IMR-90 (cell line): ENCODE measurements at regions not wholly inside any gene's neighbourhood (a gene's known extent, or its start where the extent isn't known, plus 50 kb on each side); places are given as distances from the start of the nearest gene placed in this dataset.

ENCODE experiments used
- ATAC-seq: fragments of 200-7000 bp; cut with Tn5 transposase; 2 replicates; pipeline ENCODE4 v1.9.1; 2020; ENCODE audit warnings: low read depth, mild to moderate bottlenecking, moderate library complexity
- BruUV-seq: library from RNA; stranded (reverse); fragments of 400-500 nt; replicated peaks from 2 replicates; lab custom pipeline; 2021; lab: Mats Ljungman, UMichigan
- CTCF ChIA-PET: fragments of 300-600 bp; formaldehyde crosslinking; extraction: SDS; loops from one replicate; lab custom pipeline; 2021; ENCODE audit warnings: antibody characterized with exemption; lab: Yijun Ruan, JAX
- POLR2A ChIA-PET: fragments of 300-600 bp; sonication (Branson Sonifier 250); formaldehyde crosslinking; loops from one replicate; lab custom pipeline; 2022; ENCODE audit warnings: antibody characterized with exemption; ENCODE audit not compliant: unreplicated experiment; lab: Charles Lee
- DNase-seq: peaks from one replicate; pipeline ENCODE4 v3.0.0; 2013
- H2AFZ ChIP-seq: replicated peaks from 2 replicates; pipeline ENCODE3; 2013; ENCODE audit warnings: low read length, mild to moderate bottlenecking; ENCODE audit not compliant: poor library complexity
- H2AK5ac ChIP-seq: 2 replicates; pipeline ENCODE4 v1.6.1; 2013; ENCODE audit warnings: low read depth, low read length, inconsistent platforms
- H2AK9ac ChIP-seq: replicated peaks from 2 replicates; pipeline ENCODE3; 2013; ENCODE audit warnings: mild to moderate bottlenecking, low read depth, low read length, moderate library complexity; ENCODE audit not compliant: poor library complexity
- H2BK120ac ChIP-seq: 2 replicates; pipeline ENCODE4 v1.6.1; 2013; ENCODE audit warnings: low read depth, low read length, inconsistent platforms
- H2BK15ac ChIP-seq: 3 replicates; pipeline ENCODE4 v1.6.1; 2013; ENCODE audit warnings: low read depth, low read length, inconsistent platforms
- H2BK20ac ChIP-seq: 2 replicates; pipeline ENCODE4 v1.6.1; 2013; ENCODE audit warnings: low read depth, mild to moderate bottlenecking, inconsistent platforms, low read length, moderate library complexity
- H2BK5ac ChIP-seq: 2 replicates; pipeline ENCODE4 v1.6.1; 2013; ENCODE audit warnings: mild to moderate bottlenecking, low read depth, low read length, inconsistent platforms; ENCODE audit not compliant: poor library complexity, severe bottlenecking
- H3K14ac ChIP-seq: replicated peaks from 2 replicates; pipeline ENCODE4 v1.6.1; 2013; ENCODE audit warnings: low read depth, low read length, inconsistent platforms
- H3K18ac ChIP-seq: 2 replicates; pipeline ENCODE4 v1.6.1; 2013; ENCODE audit warnings: low read depth, low read length, control low read depth
- H3K23ac ChIP-seq: 2 replicates; pipeline ENCODE4 v1.6.1; 2013; ENCODE audit warnings: low read depth, low read length, inconsistent platforms
- H3K27ac ChIP-seq: 2 replicates; pipeline ENCODE4 v1.5.1; 2013; ENCODE audit warnings: mild to moderate bottlenecking, control low read depth, low read length; ENCODE audit not compliant: insufficient read depth
- H3K27me3 ChIP-seq: 2 replicates; pipeline ENCODE4 v1.6.1; 2013; ENCODE audit warnings: low read length; ENCODE audit not compliant: control insufficient read depth, insufficient read depth
- H3K36me3 ChIP-seq: 2 replicates; pipeline ENCODE4 v1.6.1; 2013; ENCODE audit warnings: low read length, mixed read lengths; ENCODE audit not compliant: control insufficient read depth, insufficient read depth
- H3K4ac ChIP-seq: 2 replicates; pipeline ENCODE4 v1.6.1; 2013; ENCODE audit warnings: low read depth, low read length, inconsistent platforms
- H3K4me1 ChIP-seq: 2 replicates; pipeline ENCODE4 v1.6.1; 2013; ENCODE audit warnings: low read length, mixed read lengths; ENCODE audit not compliant: control insufficient read depth, insufficient read depth
- H3K4me2 ChIP-seq: 2 replicates; pipeline ENCODE4 v1.6.1; 2013; ENCODE audit warnings: low read depth, mild to moderate bottlenecking, control low read depth, low read length, moderate library complexity
- H3K4me3 ChIP-seq: 2 replicates; pipeline ENCODE4 v1.5.1; 2013; ENCODE audit warnings: low read depth, mild to moderate bottlenecking, control low read depth, low read length, moderate library complexity; ENCODE audit not compliant: insufficient read depth
- H3K56ac ChIP-seq: 2 replicates; pipeline ENCODE4 v1.6.1; 2013; ENCODE audit warnings: low read length, inconsistent platforms; ENCODE audit not compliant: insufficient read depth; ENCODE audit errors: extremely low read depth
- H3K79me1 ChIP-seq, 2 experiments: 2 replicates each; pipeline ENCODE4 v1.6.1; 2013; ENCODE audit warnings: low read length in 2 of 2, inconsistent platforms in 1 of 2, low read depth in 1 of 2
- H3K9ac ChIP-seq: 2 replicates; pipeline ENCODE4 v1.6.1; 2013; ENCODE audit warnings: low read depth, low read length, control low read depth
- H3K9me1 ChIP-seq: 2 replicates; pipeline ENCODE4 v1.6.1; 2013; ENCODE audit warnings: low read length, inconsistent platforms; ENCODE audit not compliant: insufficient read depth
- H3K9me3 ChIP-seq: 2 replicates; pipeline ENCODE4 v1.6.1; 2013; ENCODE audit warnings: low read length; ENCODE audit not compliant: control insufficient read depth, insufficient read depth
- H4K20me1 ChIP-seq: 2 replicates; pipeline ENCODE4 v1.6.1; 2013; ENCODE audit warnings: low read length, inconsistent platforms; ENCODE audit not compliant: insufficient read depth
- H4K5ac ChIP-seq: 2 replicates; pipeline ENCODE4 v1.6.1; 2013; ENCODE audit warnings: mild to moderate bottlenecking, low read depth, low read length, control low read depth
- H4K8ac ChIP-seq, 2 experiments: 2 replicates each; pipeline ENCODE4 v1.6.1; 2013; ENCODE audit warnings: low read depth in 2 of 2, low read length in 2 of 2, control low read depth in 1 of 2, inconsistent platforms in 1 of 2
- H4K91ac ChIP-seq: 2 replicates; pipeline ENCODE4 v1.6.1; 2013; ENCODE audit warnings: low read depth, low read length, inconsistent platforms; ENCODE audit not compliant: insufficient read depth
- CHD1 ChIP-seq: IDR thresholded peaks from 2 replicates; pipeline ENCODE4 v1.6.1; 2012; ENCODE audit warnings: low read depth, low read length, improper control_type of control experiment
- MAFK ChIP-seq: IDR thresholded peaks from 2 replicates; pipeline ENCODE4 v1.6.1; 2012; ENCODE audit warnings: low read depth, low read length, improper control_type of control experiment
- POLR2A ChIP-seq: IDR thresholded peaks from 2 replicates; pipeline ENCODE4 v1.6.1; 2012; ENCODE audit warnings: mild to moderate bottlenecking, low read depth, low read length
- RAD21 ChIP-seq: IDR thresholded peaks from 2 replicates; pipeline ENCODE4 v1.6.1; 2012; ENCODE audit warnings: low read length, improper control_type of control experiment
- RCOR1 ChIP-seq: IDR thresholded peaks from 2 replicates; pipeline ENCODE4 v1.6.1; 2012; ENCODE audit warnings: mild to moderate bottlenecking, low read length, improper control_type of control experiment; ENCODE audit not compliant: insufficient replicate concordance
- WGBS, 2 experiments: methylation state at CpG; one replicate each; pipeline versions ENCODE4 v1.1.5 to v1.1.7; 2013; ENCODE audit warnings: missing lambda C conversion rate in 2 of 2; ENCODE audit not compliant: insufficient read length in 1 of 2; ENCODE audit errors: extremely low coverage in 2 of 2; 5-methylcytosine and 5-hydroxymethylcytosine counted together
- dilution Hi-C: fragments of 300-500 bp; cut with HindIII; formaldehyde crosslinking; loops from one replicate; pipeline ENCODE4 v1.14.3; 2018; ENCODE audit warnings: low sequenced_read_pairs; ENCODE audit not compliant: unreplicated experiment
- in situ Hi-C: fragments of 300-500 bp; cut with MboI; formaldehyde crosslinking; loops from 3 replicates; pipeline ENCODE4 v1.14.3; 2019; ENCODE audit warnings: low sequenced_read_pairs, inconsistent platforms, mixed read lengths
- intact Hi-C: fragments of 100-400 bp; cut with micrococcal nuclease; formaldehyde crosslinking; loops from 2 replicates; pipeline ENCODE4 v1.10.0; 2022

GRCh38 chr17:14488958-14489550 is 188.2 kb downstream of the HS3ST3B1 start:
- in situ Hi-C loops: no loop called here
- H3K4me2 ChIP-seq: no peak overlapping the region

More at GRCh38 chr17:14488958-14489550, 188.2 kb downstream of the HS3ST3B1 start:
- Histone ChIP-seq H3K9me1 (no peaks in the 10 kb centered on the region), H3K4me1 (no peaks in the 10 kb centered on the region), H2AK9ac (no peak overlapping the region), H4K5ac (no peak overlapping the region), H2BK5ac (no peak overlapping the region), H4K8ac (no peak overlapping the region), H2BK20ac (no peak overlapping the region), H2AFZ (no peak overlapping the region), H3K9ac (no peak overlapping the region), H4K20me1 (no peaks in the 10 kb centered on the region), H3K56ac (no peak overlapping the region), H3K23ac (no peak overlapping the region), H3K36me3 (no peaks in the 10 kb centered on the region), H3K4me3 (no peak overlapping the region), H4K91ac (no peak overlapping the region), H2BK15ac (no peak overlapping the region), H3K18ac (no peak overlapping the region), H3K9me3 (no peaks in the 10 kb centered on the region), H3K27ac (no peak overlapping the region), H3K79me1 (no peaks in the 10 kb centered on the region), H3K4ac (no peak overlapping the region), H2BK120ac (no peak overlapping the region), H3K27me3 (no peaks in the 10 kb centered on the region; the same call in 1 of the 2 replicates), H2AK5ac (no peak overlapping the region), H3K14ac (no peak overlapping the region)
- DNase-seq (no peak), ATAC-seq (no peak)
- TF ChIP-seq POLR2A: no peak
- TF ChIP-seq CHD1: no peak
- peak; percentile 39; the same call in 1 of the 2 replicates for TF ChIP-seq MAFK
- no peak for TF ChIP-seq RAD21
- TF ChIP-seq RCOR1: no peak
- ChIA-PET CTCF (interaction anchor here (1.0 kb wide), 1 partner anchor 10 kb away, joined by 3 read pairs; no protein-coding TSS in a partner anchor), POLR2A (no interaction called here)
- intact Hi-C loops: no loop called here
- dilution Hi-C loops: no loop called here
- no CpG with 5 or more reads among the region's 2 CpGs for WGBS, 2 experiments
- BruUV-seq: no TSS peak
